Muscle of arm (tissue), 1 donor: ENCODE measurements at regions not wholly inside any gene's neighbourhood (a gene's known extent, or its start where the extent isn't known, plus 50 kb on each side); places are given as distances from the start of the nearest gene placed in this dataset.
A peak's percentile ranks its signal among the peaks of the same experiment; 100 is the strongest.
"Not testable (repeated sequence)": the region's sequence is repeated elsewhere in the genome, so short reads cannot be mapped to it uniquely, and the experiment has no call there.

Source experiments
- DNase-seq: peaks from one replicate; pipeline ENCODE4 v3.0.0-alpha.2; 2013

DNA sequence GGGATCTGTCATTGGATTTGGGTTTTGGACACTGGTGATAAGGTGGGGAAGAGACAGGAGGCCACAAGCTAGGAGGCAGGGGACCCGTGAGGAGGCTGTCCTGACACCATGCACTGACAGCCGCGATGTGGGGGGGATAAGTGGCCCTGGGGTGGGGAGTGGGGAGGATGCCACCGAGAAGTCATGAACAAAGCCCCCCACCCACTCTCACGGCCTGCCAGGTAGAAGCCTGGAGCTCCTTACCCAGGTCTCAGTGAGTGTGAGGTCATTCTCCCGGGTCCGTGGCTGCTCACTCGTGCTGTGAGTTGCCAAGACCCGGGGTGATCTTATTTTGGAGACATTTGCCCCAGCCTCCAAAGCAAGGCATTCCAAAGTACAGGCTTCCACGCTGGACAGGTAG is 165.9 kb upstream of the TNRC6C start:
- DNase-seq = no peak

DNA sequence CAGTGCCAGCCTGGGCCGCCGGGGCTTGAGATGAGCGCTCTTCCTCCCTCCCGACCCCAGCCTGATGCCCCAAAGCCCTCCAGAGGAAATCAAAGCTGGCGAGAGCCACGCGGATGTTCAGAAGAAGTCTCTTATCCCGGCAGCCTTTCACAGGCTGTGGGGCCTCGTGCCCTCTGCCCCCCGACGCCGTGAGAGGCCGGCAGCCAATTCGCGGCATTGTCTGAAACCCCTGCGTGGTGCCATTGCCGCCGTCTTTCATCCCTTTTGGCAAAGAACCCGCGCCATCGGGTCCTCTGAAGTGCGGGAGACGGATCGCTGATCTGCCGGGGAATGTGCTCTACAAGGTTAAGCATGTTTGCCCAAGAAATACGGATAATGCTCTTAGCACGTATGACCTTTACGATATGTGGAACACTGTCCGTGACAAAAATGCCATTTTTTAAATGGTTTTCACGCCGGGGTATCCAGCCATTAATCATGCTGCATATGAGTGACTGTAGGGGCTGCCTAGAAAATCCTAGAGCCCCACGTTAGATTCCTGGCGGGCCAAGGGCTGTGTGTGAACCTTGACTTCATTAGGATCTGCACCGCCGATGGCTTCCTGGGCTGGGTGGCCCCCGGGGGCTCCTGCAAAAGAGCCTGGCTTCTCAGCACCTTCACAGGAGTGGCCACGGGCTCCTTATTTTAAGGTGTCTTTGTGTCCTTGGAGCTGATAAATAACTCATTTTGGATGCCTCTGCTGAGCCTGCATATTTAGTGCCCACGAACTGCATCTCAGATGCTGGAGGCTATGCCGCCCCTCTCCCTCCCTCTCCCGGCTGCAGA is 165.1 kb upstream of the TNRC6C start:
- DNase-seq = no peak

DNA sequence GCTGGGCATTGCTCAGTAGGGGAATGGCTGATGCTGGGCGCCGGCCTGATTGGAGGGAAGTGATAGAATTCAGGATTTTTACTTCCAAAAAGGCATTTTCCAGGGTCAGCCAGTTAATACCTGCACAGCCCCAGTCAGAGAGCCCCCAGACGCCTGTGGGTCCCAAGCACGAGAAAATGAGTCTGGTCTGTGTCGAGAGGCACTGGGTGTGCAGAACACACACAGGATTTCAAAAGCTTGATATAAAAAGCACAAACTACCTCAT is 164.6 kb upstream of the TNRC6C start:
- DNase-seq = no peak

DNA sequence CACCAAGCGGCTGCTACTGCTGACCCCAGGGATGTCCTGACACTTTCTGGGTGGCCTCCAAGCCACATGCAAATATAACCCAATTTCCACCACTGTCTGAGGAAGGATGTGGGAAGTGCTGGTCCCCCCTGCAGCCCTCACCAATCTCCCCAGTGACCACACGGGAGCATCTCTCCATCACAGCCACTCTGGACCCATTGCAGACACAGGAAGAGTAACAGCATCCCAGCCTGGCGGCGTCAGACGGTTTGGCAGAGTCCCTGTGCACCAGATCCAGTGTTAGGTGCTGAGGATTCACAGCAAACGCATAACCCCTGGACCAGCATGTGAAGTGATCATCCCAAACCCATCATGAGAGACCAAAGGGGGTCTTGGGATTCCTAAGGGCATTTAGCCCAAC is 163.7 kb upstream of the TNRC6C start:
- no peak for DNase-seq

DNA sequence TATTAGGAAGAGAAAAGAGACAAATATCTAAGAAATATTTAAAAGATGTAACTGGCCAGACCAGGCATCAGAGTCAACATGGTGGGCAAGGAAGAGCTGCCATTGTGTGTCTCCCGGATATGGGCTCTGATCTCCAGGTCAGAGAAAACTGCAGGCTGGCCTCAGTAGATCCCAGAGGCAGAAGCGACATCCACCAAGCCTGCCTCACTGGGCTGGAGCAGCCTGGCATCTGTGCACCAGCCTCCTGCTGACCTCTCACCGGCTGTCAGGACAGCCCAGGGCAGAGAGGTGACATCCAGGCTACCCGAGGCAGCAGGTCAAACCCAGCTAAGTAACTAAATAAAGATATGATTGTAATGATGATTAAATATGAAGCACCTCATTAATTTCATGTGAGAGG is 162.8 kb upstream of the TNRC6C start:
- DNase-seq = no peak

DNA sequence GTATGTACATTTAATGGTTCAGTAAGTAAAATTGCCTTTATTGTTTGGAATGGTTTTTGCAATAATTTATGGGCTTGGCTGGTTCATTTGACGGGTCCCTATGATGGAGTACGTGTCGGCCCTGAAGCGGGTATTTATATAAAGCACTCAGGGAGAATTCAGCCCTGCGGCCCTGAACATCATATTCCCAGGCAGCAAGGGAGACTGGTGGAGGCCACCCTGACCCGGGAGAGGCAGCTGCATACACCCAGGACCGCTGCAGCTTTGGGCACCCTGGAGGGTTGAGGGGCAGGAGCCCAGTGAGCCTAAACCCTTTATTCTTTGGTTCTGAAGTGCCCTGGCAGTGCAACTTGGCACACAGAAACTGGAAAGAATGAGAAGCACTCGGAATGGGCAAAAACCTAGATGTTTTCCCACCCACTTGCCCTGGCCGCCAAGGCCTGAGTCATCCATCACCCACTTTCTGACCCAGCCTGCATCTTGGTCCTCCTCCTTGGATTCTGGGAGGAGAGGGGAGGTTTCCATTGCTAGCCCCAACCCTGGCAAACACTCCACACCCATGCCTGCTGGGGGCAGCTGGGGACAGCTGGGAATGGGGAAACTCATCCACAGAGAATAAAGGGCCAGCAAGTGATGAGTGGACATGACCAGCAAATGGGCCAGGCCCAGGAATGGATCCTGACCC is 162.2 kb upstream of the TNRC6C start:
- no peak for DNase-seq

DNA sequence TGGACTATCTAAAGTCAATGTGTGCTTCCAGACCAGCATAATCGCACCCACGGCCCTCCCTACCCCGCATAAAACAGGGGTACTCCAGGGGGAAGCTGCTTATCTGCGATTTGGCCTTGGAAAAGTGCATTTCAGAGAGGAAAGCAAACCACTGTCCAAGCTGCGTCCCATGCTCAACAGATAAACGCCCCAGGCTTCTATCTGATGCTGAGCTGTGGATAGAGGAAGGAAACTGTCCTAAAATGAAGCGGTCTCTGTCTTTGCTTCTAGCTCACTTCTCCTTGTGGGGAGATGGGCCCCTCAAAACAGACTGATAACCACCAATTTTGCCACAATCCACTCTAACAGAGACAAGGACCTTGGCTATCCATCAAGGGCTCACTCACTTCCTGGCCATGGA is 160.5 kb upstream of the TNRC6C start:
- DNase-seq = no peak

DNA sequence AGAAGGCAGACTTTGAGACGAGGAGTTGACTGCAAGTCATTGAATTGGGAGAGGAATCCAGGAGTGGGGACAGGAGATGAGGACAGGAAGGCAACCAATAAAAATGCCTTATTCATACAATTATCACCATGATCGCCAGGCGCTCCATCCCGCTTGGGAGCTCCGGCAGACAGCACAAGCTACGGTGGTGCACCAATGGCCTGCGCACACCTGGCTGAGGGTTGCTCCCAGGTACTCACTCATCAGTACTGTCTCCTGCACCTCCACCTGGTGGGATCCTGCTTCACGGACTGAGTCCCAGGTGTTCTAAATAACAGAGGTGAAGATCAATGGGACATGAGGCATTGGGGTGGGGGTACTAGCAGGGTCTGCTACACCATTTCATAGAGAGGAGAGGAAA is 160.0 kb upstream of the TNRC6C start:
- DNase-seq = no peak

DNA sequence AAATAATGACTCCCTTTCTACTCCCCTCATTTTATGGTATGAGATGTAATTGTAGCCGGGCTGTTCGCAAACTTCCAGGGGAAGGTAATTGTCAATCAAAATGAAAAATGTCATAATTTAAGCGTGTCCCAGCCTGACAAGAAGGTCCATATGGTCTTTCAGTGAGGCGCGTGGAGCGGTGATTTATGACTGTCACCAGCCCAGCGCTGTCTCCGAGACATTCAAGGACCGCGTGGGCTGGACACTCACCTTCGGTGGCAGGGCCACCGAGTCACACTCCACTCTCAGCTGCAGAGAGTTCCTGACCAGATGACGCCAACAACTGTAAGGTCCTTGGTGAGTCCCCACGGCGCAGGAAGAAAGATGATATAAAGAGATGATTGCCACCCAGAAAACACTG is 157.7 kb upstream of the TNRC6C start:
- no peak for DNase-seq

DNA sequence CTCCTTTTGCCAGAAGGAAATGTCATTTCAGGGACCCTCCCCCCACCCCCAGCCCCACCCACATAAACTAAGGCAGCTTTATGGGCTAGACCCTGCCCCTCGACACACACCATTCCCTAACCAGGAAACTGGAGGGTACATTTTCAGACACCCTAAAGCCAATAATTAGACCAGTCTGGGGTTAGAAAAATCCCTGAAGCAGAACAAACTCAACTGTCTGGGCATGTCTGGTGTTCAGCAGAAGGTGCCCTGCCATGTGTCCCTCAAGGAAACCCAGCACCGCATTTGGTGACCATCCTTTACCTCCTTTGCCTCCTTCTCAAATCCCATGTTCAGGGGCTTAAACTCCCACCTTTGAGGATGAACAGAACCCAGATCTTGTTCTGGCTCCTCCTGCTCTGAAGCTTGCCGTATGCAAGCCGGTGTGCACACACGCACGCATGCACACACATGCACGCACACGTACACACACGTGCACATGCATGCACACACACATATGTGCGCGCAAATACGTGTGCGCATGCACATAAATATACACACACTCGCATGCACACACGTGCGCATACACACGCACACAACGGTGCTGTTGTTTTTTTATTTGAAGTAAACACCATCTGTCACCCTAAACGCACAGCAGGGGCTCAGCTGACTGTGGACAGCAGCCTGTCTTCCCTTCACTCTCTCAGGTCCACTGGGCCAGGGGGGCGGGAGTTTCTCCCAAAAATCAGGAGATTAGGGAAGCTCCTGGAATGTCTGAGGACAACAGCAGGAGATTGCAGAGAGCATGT is 156.8 kb upstream of the TNRC6C start:
- DNase-seq = no peak

DNA sequence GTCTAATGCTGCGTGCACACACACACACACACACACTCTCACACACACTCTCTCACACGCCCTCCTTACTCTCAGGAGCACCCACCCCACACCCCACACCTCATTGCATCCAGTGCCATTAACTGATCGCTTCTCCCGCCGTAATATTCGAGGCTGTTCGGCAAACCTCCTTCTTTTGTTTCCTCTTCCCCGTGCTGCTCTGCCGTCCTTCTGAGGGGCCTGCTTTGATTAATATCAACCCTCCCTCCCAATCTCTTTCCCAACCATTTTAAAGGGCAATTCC is 156.2 kb upstream of the TNRC6C start:
- DNase-seq = no peak

DNA sequence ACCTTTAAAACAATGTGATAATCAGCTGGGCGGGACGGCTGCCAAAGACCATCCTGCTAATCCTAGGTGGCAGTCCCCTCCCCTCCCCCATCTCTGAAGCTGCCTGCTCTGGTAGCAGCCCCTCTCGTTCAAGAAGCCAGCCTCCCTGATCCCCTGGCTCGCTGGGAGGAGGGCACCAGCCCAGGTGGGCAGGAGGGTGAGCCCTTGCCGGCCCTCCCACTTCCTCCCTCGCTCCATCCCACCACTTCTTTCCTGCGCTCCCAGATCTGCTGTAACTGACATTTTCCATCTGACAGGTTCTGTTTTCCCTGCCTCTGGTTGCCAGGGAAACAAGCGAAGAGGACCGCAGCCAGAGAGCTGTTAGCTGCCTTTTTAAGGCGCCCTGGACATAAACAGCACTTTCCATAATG is 155.7 kb upstream of the TNRC6C start:
- peak; percentile 90 for DNase-seq

DNA sequence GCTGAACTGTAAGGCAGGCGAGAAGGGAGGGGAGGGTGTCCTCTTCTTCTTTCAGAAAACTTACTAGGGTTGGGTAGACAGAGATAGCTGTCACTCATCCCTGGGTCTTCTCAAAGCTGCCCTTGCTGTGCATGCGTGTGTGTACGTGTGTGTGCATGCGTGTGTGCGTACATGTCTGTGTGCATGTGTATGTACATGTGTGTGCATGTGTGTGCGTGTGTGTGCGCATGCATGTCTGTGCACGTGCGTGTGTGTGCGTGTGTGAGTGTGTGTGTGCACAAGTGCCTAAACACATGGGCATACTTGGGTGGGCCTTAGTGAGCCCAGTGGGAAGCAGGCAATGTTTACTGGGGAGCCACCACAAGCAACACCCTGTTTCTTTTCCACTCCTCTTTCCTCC is 154.8 kb upstream of the TNRC6C start:
- no peak for DNase-seq

DNA sequence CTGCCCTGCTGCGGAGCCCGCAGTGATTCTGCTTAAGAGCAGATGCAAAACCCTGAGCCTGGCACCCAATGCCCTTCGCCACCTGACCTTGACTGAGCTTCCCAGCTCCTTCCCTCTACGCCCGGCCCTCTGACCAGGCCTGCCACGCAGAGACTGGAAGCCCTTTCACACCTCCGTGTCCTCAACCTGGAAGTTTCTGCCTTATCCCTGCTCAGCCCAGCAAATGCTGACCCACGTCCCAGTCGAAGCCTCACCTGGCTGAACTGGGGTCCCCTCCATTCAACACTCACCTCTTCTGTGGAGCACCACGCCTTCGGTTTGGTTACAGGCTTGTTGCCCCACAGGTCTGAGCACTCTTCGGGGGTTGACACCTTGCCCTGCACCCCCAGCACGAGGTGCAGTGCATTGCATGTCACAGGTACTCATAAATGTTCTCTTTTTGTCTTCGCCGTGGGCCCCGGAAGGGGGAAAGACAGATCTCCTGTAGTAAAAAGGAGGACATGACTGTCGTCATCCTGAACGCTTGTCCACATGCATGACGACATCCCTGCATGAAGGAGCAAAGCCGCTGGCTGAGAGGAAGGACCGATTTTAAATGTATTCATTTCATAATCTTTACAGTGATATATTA is 153.6 kb upstream of the TNRC6C start:
- no peak for DNase-seq

DNA sequence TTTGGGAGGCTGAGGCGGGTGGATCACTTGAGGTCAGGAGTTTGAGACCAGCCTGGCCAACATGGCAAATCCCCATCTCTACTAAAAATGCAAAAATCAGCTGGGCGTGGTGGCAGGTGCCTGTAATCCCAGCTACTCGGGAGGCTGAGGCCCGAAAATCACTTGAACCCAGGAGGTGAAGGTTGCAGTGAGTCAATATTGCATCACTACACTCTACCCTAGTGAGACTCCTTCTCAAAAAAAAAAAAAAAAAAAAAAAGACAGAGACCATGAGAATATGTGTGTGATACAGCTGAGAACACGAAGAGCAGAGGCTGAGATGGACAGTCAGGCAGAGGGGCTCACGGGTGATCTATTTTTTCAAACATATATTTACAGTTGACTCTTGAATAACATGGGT is 152.5 kb upstream of the TNRC6C start:
- DNase-seq = not testable (repeated sequence)

DNA sequence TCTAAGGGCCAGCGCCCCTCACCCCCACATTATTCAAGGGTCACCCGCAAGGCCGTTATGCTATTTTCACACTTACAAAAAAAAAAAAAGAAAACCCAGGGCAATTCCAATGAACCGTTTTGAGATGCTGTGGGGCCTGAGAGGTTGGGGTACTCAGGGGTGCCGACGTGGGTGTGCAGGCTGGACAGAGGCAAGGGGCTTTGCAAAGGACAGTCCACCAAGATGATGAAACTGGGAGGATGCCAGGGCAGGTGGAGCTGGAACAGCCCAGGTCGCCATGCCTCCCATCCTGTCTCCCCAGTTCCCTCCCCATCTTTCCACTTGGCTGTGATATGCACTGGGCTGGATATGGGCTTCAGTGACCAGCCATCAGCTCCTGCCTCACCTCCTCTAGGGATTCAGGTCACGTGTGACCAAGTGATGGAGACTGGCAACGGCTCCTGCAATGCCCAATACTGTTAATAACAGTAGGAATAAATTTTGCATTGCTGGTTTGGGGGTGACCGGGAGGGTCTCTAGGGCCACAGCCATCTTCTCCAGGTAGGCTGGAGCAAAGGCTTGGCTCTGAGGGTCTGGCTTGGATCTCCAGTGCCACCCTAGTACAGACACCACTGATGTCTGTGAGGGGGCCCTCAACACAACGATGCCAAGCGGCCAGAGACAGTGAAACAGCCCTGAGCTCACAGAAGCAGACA is 151.3 kb upstream of the TNRC6C start:
- DNase-seq = no peak

DNA sequence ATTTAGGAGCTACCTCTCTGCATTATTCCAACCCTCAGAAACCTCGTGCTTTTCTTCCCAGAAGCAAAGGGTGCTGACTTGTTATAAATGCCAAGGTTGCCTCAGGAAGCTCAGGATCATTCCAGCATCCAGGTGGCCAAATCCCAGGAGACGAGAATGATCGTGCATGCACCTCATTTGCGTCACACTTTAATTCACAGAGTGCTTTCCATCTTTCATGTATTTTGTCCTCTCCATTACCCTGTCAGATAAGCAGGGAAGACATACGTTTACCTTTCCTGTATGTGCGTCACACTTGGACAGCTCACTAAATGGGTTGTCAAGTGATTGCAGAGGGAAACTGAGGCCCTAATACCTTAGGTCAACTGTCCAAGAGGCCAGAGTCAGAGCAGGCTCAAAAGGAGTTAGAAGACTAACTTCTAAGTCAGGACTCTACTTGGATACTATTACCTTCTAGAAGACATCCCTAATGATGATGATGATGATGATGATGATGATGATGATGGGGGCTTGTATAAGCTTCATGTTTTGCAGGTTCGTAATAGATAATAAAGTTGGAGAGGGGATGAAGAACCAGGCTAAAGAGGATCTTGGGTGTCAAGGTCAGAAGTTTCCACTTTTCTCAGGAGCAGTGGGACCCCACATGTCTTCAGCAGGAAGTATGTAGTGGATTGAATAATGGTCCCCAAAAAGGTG is 150.6 kb upstream of the TNRC6C start:
- DNase-seq = no peak

DNA sequence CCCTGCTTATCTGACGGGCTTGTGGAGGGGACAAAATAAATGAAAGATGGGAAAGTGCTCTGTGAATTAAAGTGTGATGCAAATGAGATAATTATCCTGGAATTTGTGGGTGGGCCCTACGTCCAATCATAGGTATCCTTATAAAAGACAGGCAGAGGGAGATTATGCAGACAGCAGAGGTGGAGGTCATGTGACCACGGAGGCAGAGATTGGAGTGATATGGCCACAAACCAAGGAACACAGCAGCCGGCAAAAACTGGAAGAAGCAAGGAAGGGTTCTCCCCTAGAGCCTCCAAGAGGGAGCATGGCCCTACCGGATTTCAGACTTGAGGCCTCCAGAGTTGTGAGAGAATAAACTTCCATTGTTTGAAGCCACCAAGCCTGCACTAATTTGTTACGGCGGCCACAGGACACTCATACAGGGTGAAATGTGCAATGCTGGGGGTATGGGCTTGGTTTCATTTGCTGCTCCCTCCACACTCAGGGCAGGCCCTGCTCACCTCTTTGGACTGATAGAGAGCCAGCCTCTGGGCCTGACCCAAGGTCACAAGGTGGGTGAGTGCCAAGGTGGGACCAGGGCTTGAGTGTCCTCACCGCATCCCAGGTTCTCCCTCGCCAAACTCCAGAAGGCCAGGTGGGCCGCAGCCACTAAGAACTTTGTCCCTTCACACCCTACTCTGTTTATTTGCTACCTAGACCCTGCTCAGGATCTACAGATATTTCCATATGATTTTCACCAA is 149.6 kb upstream of the TNRC6C start:
- DNase-seq = no peak

DNA sequence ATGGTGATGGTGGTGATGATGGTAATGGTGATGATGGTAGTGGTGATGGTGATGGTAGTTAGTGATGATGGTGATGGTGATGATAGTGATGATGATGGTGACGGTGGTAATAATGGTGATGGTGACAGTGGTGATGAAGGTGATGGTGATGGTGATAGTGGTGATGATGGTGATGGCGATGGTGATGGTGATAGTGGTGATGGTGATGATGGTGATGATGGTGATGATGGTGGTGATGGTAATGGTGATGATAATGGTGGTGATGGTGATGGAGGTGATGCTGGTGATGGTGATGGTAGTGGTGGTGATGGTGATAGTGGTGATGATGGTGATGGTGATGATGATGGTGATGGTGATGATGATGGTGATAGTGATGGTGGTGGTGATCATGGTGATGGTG is 148.7 kb upstream of the TNRC6C start:
- no peak for DNase-seq

DNA sequence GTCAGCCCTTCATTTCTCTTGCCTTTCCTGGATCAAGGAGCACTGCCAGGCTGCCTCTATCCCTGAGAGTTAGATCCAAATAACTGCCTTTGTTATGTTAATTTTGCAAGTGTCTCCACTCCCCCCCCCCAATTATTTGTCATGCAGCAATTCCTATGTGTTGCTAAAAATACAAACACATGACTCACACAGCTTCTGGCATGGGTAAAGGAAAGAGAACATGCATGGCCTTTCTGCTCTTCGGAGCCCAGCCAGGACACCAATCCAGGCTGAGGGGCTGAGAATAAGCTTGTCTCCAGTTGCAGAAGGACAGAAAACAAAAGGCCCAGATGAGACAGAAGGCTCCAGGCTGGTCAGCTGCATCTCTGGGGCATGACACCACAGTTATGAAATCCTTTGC is 148.0 kb upstream of the TNRC6C start:
- DNase-seq = peak; percentile 80

DNA sequence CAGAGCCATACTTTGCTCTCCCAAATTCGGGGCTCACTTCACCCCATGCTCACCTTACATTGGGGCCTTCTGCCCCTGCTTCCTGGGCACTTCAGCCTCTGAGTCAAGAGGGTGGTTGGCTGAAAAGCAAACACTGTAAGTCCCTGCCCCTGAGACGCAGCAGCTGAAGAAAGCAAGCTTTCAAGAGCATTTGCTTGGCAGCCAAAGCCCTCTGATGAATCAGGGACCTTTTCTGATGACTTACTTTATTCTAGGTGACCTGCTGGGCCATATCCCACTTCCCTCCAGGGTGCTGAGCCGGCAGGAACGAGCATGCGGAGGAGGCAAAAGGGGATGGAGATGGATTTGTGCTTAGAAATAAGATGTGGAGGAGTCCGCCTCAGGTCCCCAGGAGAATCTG is 147.0 kb upstream of the TNRC6C start:
- DNase-seq = no peak
